B cell (primary cell): ENCODE measurements at regions not wholly inside any gene's neighbourhood (a gene's known extent, or its start where the extent isn't known, plus 50 kb on each side); places are given as distances from the start of the nearest gene placed in this dataset.

ENCODE experiments used
- CTCF ChIP-seq: fragments of 200-600 bp; IDR thresholded peaks from one replicate; pipeline ENCODE4 v1.8.0; 2022; ENCODE audit warnings: antibody characterized with exemption, mild to moderate bottlenecking
- EZH2 ChIP-seq: IDR thresholded peaks from 2 replicates; pipeline ENCODE4 v1.6.1; 2012; ENCODE audit warnings: borderline replicate concordance, low read depth, mild to moderate bottlenecking, moderate library complexity, low read length; ENCODE audit not compliant: insufficient read depth, poor library complexity, severe bottlenecking

GRCh38 chr12:41968599-41968998, 176.1 kb downstream of the GXYLT1 start:
- TF ChIP-seq EZH2 (no peak), CTCF (no peak)
